Stimulated activated CD4-positive, alpha-beta T cell treated with anti-CD3 and anti-CD28 coated beads, Interleukin-2, amount 100 ng/mL, for 24 hours (primary cell): ENCODE measurements at regions not wholly inside any gene's neighbourhood (a gene's known extent, or its start where the extent isn't known, plus 50 kb on each side); places are given as distances from the start of the nearest gene placed in this dataset.
"Not testable (repeated sequence)": the region's sequence is repeated elsewhere in the genome, so short reads cannot be mapped to it uniquely, and the experiment has no call there.

ENCODE experiments used
- DNase-seq, 2 donors: peaks; one replicate each; pipeline ENCODE4 v3.0.0-alpha.2; 2020

- no peak for DNase-seq
Observed at GRCh38 chr11:71150859-71151258, 101.5 kb downstream of the SHANK2 start.

GRCh38 chr11:71148716-71149115, 103.7 kb downstream of the SHANK2 start:
- DNase-seq, result no peak

- DNase-seq, result no peak
Observed at GRCh38 chr11:71147331-71147730, 105.0 kb downstream of the SHANK2 start.

DNA sequence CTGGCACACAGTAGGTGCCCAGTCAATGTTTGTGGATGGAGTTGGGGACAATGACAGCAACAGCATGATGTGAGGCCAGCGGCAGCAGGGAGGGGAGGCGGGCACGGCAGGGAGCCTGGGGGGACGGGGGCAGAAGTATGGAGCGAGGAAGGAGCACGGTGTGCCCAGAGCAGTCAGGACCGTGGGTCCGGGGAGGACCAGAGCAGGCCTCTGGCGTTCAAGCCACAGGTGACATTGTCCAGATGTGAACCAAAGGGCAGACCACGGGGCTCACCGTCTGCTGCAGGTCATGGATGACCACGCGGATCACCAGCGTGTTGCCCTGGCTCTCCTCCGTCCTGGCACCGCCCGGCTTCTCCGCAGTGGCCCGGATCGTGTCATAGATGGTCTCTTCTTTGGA, 105.5 kb downstream of the SHANK2 start:
- no peak for DNase-seq

GRCh38 chr11:71145988-71146824, 106.2 kb downstream of the SHANK2 start:
- no peak for DNase-seq

- no peak for DNase-seq
Observed at GRCh38 chr11:71145368-71145767, 107.0 kb downstream of the SHANK2 start.

GRCh38 chr11:71144736-71145135, 107.6 kb downstream of the SHANK2 start:
- DNase-seq, result no peak

GRCh38 chr11:71144010-71144409, 108.4 kb downstream of the SHANK2 start:
- no peak for DNase-seq

DNA sequence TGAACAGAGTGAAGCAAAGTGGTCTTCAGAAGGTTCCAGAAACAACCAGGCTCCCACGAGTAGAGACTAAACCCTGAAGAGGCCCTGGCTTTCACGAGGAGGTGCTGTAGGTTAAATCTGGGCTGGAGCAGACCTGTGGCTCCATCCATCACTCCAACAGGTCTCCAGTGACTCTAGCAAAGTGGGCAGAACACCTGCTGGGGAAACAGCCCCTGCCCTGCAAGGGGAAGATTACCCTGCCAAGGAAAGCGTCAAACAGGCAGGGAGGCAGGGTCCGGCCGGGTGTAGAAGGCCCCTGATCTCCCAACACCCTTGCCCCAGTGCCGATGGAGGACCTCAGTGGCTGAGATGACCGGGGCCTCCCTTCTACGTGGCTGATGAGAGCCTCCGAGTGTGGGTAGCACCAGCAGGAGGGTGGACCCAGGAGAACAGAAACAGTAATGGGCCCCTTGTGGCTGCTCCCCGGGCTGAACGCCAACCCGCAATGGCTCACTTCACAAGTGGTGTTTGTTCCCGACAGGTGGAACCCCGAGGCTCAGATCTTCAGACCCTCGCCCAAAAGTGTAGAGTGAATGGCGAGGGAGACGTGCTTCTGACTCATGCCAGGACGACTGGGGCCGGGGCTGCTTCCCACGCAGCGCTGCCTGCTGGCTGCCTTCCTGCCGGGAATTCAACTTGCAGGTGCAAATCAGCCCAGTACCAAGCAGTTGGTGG, 112.0 kb downstream of the SHANK2 start:
- no peak for DNase-seq

GRCh38 chr11:71139516-71140205, 112.7 kb downstream of the SHANK2 start:
- no peak for DNase-seq

DNA sequence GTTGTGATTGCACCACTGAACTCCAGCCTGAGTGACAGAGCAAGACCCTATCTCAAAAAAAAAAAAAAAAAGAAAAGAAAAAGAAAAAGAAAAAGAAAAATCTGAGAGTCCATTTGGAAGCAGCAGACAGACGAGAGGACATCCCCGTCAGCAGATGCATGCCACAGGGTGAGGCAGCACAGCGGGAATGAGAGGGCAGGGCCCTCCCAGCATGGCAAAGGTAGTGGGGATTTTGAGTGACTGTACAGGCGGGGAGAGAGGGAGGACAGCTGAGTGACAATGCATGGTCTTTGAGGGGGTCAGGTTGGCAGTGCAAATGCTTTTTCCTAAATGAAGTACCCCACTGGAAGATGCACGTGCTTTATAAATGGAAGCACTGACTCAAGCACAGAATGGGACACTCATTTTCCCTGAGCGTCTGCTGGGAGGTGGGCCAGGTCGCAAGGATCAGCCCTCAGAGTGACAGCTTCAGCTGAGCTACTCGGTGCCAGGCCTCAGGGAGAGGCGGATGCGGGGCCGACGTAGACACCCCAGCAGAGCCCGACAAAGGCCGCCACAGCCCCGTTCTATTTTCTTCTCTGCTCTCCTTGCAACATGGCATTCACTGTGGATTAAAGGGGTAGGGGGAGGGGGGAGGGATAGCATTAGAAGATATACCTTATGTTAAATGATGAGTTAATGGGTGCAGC, 113.5 kb downstream of the SHANK2 start:
- no peak for DNase-seq

DNA sequence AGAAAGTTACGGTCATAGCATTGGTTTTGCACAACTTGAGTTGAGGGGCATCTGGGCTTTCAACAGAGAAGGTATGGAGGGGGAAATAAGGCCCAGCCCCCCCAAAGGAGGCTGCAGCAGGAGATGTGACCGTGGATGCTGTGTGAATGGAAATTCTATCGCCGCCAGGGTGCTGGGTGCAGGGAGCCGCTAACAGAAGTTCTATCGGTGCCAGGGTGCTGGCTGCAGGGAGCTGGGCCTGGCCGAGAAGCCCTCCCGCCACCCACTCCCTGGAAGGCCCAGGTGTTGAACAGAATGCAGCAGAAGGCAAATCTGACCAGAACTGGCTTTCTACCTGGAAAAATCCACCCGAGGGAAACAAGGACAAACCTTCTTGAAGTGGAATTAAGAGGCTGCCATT, 115.0 kb downstream of the SHANK2 start:
- no peak for DNase-seq

- DNase-seq, result no peak
Observed at GRCh38 chr11:71136095-71136845, 116.1 kb downstream of the SHANK2 start.

- DNase-seq, result no peak
Observed at GRCh38 chr11:71135112-71135511, 117.3 kb downstream of the SHANK2 start.

- no peak for DNase-seq
Observed at GRCh38 chr11:71133946-71134345, 118.4 kb downstream of the SHANK2 start.

DNA sequence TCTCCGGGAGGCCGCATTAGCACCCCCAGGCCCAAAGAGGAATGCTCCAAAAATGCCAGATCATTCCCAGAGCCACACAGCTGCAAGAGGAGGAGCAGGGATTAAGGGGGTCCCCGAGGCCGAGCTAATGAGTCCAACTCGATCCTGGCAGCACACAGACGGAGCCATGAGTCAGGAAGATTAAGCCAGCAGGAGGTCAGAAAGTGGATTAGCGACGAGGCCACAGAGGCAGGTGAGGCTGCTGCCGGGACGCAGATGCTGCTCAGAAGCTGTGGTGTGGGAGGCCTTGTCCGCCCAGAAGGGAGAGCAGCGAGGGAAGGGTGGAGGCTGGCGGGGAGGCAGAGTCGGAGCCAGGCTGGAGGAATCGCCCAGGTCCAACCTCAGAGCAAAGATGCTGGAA, 120.5 kb downstream of the SHANK2 start:
- no peak for DNase-seq

DNA sequence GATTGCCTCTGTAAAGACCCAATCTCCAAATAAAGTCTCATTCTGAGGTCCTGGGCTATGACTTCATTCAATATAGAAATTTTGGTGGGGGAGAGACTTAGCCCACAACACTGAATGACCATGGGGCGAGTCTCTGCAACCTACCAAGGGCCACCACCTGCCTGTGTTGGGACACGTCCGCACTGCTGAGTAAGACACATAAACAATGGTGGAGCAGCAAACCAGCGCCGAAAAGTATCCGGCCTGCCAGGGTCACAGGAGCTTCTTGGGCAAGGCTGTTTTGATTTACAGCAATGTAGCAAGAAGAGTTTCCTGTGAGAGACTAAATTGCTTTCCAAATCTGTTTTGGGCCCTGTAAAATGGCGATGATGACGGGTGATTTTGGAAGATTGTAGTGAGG, 122.3 kb downstream of the SHANK2 start:
- DNase-seq, result no peak

GRCh38 chr11:71129624-71130023, 122.8 kb downstream of the SHANK2 start:
- no peak for DNase-seq

DNA sequence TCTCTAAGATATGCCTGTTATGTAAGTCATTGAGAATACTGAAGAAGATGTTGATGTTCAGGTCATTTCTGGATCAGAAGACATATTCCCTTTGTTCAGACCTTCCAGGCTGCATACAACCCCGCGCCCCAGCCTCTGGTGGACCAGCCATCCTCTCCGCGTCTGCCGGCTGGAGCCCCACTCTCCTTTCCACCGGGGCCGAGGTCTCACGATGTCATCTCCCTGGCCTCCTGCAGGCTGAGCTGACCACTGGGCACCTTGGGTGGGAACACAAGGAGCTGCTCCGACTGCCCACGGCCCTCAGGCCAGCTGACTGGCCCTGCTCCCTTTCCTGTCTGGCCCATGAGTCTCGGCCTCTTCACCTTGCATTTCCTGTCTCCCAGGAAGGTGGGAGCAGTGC, 124.6 kb downstream of the SHANK2 start:
- no peak for DNase-seq

DNA sequence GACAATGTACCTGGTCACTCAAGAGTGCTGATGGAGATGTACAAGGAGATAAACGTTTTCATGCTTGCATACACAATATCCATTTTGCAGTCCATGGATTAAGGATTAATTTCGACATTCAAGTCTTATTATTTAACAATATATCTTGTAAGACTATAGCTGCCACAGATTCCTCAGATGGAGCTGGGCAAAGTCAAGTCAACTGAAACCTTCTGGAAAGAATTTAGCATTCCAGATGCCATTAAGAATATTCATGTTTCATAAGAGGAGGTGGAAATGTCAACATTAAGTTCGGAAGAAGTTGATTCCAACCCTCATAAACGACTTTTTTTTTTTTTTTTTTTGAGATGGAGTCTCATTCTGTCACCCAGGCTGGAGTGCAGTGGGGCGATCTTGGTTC, 126.0 kb downstream of the SHANK2 start:
- DNase-seq, result not testable (repeated sequence)

DNA sequence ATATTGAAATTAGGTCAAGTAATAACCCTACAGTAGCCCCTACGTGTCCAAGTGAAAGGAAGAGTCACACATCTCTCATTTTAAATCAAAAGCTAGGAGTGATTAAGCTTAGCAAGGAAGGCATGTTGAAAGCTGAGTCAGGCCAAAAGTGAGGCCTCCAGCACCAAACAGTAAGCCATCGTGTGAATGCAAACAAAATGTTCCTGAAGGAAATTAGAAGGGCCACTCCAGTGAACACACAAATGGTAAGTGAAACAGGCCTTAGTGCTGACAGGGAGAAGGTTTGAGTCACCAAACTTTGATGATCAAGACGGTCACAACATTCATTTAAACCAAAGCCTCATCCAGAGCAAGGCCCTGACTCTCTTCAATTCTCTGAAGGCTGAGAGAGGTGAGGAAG, 127.2 kb downstream of the SHANK2 start:
- DNase-seq, result no peak

DNA sequence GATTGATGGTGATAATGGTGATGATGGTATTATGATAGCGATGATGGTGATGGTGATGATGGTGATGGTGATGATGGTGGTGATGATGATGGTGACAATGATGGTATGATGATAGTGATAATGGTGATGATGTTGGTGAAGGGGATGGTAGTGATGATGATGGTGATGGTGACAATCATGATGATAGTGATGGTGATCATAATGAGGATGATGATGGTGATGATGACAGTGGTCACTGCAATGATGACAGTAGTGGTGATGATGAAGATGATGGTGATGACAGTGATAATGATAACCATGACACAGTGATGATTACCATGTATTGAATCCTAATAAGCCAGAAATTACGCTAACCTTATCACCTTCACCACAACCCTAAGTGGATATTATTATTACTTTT, 128.2 kb downstream of the SHANK2 start:
- DNase-seq, result no peak
